ENCODE measurements at regions not wholly inside any gene's neighbourhood (a gene's known extent, or its start where the extent isn't known, plus 50 kb on each side); places are given as distances from the start of the nearest gene placed in this dataset.

GRCh38 chr5:20434786-20435185, 446.8 kb upstream of the CDH18 start:
- no peak for TF ChIP-seq CTCF (conservative IDR thresholded peaks at IDR 0.05)
- TF ChIP-seq ZFX (IDR thresholded peaks at IDR 0.05): no peak
